ENCODE measurements at regions not wholly inside any gene's neighbourhood (a gene's known extent, or its start where the extent isn't known, plus 50 kb on each side); places are given as distances from the start of the nearest gene placed in this dataset.

DNA sequence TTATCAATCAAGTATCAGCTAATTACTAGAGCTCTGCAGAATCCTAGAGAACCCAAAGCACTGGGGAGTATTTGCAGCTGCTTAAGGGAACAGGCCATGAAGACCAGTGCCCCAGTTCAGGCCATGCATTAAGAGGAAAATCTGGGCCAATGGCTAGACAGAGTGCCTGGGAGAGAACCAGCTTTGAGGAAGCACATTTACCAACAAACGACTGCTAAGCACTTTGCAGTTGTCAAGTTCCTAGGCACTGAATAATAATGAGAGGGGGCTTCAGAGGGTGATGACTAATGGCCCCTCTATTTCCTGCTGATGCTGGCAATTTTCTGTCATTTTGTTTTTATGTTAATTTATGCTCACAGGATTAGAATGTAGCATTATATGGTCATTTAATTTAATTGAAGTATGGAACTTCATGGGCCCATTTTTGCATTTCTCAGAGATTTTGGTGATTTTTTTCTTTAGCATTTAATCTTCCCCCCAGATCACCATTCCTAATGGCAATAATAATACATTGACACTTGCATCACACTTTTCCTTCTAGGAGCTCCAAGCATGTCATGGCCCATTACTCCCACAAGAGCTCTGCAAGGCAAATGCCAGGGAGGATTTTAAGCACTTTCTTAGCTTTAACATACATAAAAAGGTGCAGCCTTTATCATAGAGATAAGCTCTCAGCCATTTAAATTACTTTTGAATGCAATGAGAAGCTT is 147.7 kb upstream of the SPATS2L start:
- TF ChIP-seq POLR2A (IDR thresholded peaks at IDR 0.05; ENCODE audit: low read length) (no peak), GATA1 (IDR thresholded peaks at IDR 0.05; ENCODE audit: low read depth, low read length) (no peak)

All from erythroblast (primary cell).